Chondrocyte (in vitro differentiated cells): ENCODE measurements at regions not wholly inside any gene's neighbourhood (a gene's known extent, or its start where the extent isn't known, plus 50 kb on each side); places are given as distances from the start of the nearest gene placed in this dataset.

Experiments
- DNase-seq: peaks from one replicate; pipeline ENCODE4 v3.0.0; 2021; ENCODE audit warnings: mixed read lengths, low spot score
- H3K27ac Mint-ChIP-seq: one replicate; pipeline ENCODE4 v1.8.0; 2021; ENCODE audit warnings: mild to moderate bottlenecking, moderate library complexity, mixed read lengths; ENCODE audit not compliant: unreplicated experiment
- H3K27me3 Mint-ChIP-seq: 2 replicates; pipeline ENCODE4 v1.8.0; 2021; ENCODE audit warnings: low read depth, mixed read lengths
- H3K36me3 Mint-ChIP-seq: 2 replicates; pipeline ENCODE4 v1.8.0; 2021; ENCODE audit warnings: low read depth, mixed read lengths
- H3K4me1 Mint-ChIP-seq: 2 replicates; pipeline ENCODE4 v1.8.0; 2021; ENCODE audit warnings: low read depth, mild to moderate bottlenecking, mixed read lengths
- H3K4me3 Mint-ChIP-seq: one replicate; pipeline ENCODE4 v1.8.0; 2021; ENCODE audit warnings: mild to moderate bottlenecking, moderate library complexity, mixed read lengths; ENCODE audit not compliant: unreplicated experiment
- H3K9me3 Mint-ChIP-seq: 2 replicates; pipeline ENCODE4 v1.8.0; 2021; ENCODE audit warnings: low read depth, mixed read lengths
- CTCF ChIP-seq: fragments of 200-600 bp; sonication (generic); IDR thresholded peaks from 2 replicates; pipeline ENCODE4 v1.5.0; 2021; ENCODE audit warnings: antibody characterized with exemption, mild to moderate bottlenecking, moderate library complexity

- H3K4me1 Mint-ChIP-seq, result no peaks in the 10 kb centered on the region
- no peak for DNase-seq
- no peak overlapping the region for H3K4me3 Mint-ChIP-seq
- H3K9me3 Mint-ChIP-seq, result no peaks in the 10 kb centered on the region
- H3K36me3 Mint-ChIP-seq, result no peaks in the 10 kb centered on the region
- no peak for TF ChIP-seq CTCF
- H3K27me3 Mint-ChIP-seq, result peaks cover 2% of the 10 kb centered on the region
- H3K27ac Mint-ChIP-seq, result no peak overlapping the region
These were observed 355.1 kb upstream of the SPTLC3 start for GRCh38 chr20:12653642-12654041.

- no peak for DNase-seq
- no peaks in the 10 kb centered on the region for H3K4me1 Mint-ChIP-seq
- no peak for TF ChIP-seq CTCF
- H3K9me3 Mint-ChIP-seq, result peaks cover 18% of the 10 kb centered on the region
- H3K4me3 Mint-ChIP-seq, result no peak overlapping the region
- no peaks in the 10 kb centered on the region for H3K27me3 Mint-ChIP-seq
- H3K27ac Mint-ChIP-seq, result no peak overlapping the region
- peaks cover 2% of the 10 kb centered on the region for H3K36me3 Mint-ChIP-seq
These were observed 348.8 kb upstream of the SPTLC3 start for GRCh38 chr20:12659942-12660341.

- Mint-ChIP-seq H3K4me3 (no peak overlapping the region), H3K9me3 (peaks cover 21% of the 10 kb centered on the region), H3K4me1 (no peaks in the 10 kb centered on the region), H3K27ac (no peak overlapping the region), H3K36me3 (peaks cover 3% of the 10 kb centered on the region), H3K27me3 (no peaks in the 10 kb centered on the region)
- peak; percentile 53 for TF ChIP-seq CTCF
- DNase-seq, result no peak
These were observed 347.9 kb upstream of the SPTLC3 start for GRCh38 chr20:12660918-12661317.

- no peak for DNase-seq
- no peaks in the 10 kb centered on the region for H3K9me3 Mint-ChIP-seq
- TF ChIP-seq CTCF, result no peak
- no peak overlapping the region for H3K4me3 Mint-ChIP-seq
- no peaks in the 10 kb centered on the region for H3K36me3 Mint-ChIP-seq
- H3K4me1 Mint-ChIP-seq, result no peaks in the 10 kb centered on the region
- H3K27ac Mint-ChIP-seq, result no peak overlapping the region
- H3K27me3 Mint-ChIP-seq, result peaks cover 2% of the 10 kb centered on the region
These were observed 338.5 kb upstream of the SPTLC3 start for GRCh38 chr20:12670301-12670700.

- H3K4me1 Mint-ChIP-seq, result no peaks in the 10 kb centered on the region
- H3K9me3 Mint-ChIP-seq, result no peaks in the 10 kb centered on the region
- H3K36me3 Mint-ChIP-seq, result no peaks in the 10 kb centered on the region
- peaks cover 2% of the 10 kb centered on the region for H3K27me3 Mint-ChIP-seq
- TF ChIP-seq CTCF, result no peak
- no peak overlapping the region for H3K27ac Mint-ChIP-seq
- no peak for DNase-seq
- no peak overlapping the region for H3K4me3 Mint-ChIP-seq
These were observed 335.4 kb upstream of the SPTLC3 start for GRCh38 chr20:12673352-12673751.
